SK-N-SH treated with all-trans-retinoic acid at 6 μM for 48 hours (cell line): ENCODE measurements at regions not wholly inside any gene's neighbourhood (a gene's known extent, or its start where the extent isn't known, plus 50 kb on each side); places are given as distances from the start of the nearest gene placed in this dataset.

Experiments
- ARNTL ChIP-seq: fragments of 450-650 bp; formaldehyde crosslinking; IDR thresholded peaks from 2 replicates; pipeline ENCODE4 v1.5.0; 2020; ENCODE audit warnings: low read depth, mild to moderate bottlenecking, moderate library complexity, borderline replicate concordance
- ESRRG ChIP-seq: fragments of 250-450 bp; sonication (Bioruptor Pico); IDR thresholded peaks from 2 replicates; pipeline ENCODE4 v1.6.1; 2021; ENCODE audit warnings: mild to moderate bottlenecking
- ZFP3 ChIP-seq: fragments of 250-450 bp; sonication (Bioruptor Pico); IDR thresholded peaks from 2 replicates; pipeline ENCODE4 v1.5.0; 2020; ENCODE audit warnings: mild to moderate bottlenecking, moderate library complexity
- TF ChIP-seq, protein P1 (sequence below): fragments of 250-450 bp; sonication (Bioruptor Pico); IDR thresholded peaks from 2 replicates; pipeline ENCODE4 v1.8.0; 2020; ENCODE audit warnings: mild to moderate bottlenecking, moderate library complexity, borderline replicate concordance
- TF ChIP-seq, protein P2 (sequence below): fragments of 250-450 bp; sonication (Bioruptor Pico); IDR thresholded peaks from 2 replicates; pipeline ENCODE4 v1.5.0; 2020; ENCODE audit warnings: mild to moderate bottlenecking, moderate library complexity
- TF ChIP-seq, protein P3 (sequence below): fragments of 250-450 bp; sonication (Bioruptor Pico); IDR thresholded peaks from 2 replicates; pipeline ENCODE4 v1.8.0; 2021; ENCODE audit warnings: low read depth, mild to moderate bottlenecking, moderate library complexity, borderline replicate concordance

DNA sequence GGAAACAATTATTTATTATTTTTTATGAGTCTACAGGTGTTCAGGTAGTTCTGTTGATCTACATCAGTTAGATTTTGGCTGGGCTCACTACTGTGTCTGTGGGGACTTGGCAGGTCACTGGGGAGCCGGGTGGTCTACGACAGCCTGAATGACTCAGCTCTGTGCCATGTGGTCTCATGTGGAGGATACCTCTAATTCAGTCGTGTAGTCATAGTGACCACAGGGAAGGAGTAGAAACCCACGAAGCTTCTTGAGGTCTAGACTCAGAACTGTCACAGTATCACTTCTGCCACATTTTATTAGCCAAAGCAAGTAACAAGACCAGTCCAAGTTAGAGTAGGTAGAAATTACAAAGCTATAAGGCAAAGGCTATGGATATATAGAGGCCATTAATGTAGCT is 64.7 kb upstream of the GRAMD2B start:
- no peak for TF ChIP-seq ESRRG (CRISPR knock-in tag)
- TF ChIP-seq, protein P1, sequence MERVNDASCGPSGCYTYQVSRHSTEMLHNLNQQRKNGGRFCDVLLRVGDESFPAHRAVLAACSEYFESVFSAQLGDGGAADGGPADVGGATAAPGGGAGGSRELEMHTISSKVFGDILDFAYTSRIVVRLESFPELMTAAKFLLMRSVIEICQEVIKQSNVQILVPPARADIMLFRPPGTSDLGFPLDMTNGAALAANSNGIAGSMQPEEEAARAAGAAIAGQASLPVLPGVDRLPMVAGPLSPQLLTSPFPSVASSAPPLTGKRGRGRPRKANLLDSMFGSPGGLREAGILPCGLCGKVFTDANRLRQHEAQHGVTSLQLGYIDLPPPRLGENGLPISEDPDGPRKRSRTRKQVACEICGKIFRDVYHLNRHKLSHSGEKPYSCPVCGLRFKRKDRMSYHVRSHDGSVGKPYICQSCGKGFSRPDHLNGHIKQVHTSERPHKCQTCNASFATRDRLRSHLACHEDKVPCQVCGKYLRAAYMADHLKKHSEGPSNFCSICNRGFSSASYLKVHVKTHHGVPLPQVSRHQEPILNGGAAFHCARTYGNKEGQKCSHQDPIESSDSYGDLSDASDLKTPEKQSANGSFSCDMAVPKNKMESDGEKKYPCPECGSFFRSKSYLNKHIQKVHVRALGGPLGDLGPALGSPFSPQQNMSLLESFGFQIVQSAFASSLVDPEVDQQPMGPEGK (CRISPR knock-in tag), result no peak
- TF ChIP-seq, protein P2, sequence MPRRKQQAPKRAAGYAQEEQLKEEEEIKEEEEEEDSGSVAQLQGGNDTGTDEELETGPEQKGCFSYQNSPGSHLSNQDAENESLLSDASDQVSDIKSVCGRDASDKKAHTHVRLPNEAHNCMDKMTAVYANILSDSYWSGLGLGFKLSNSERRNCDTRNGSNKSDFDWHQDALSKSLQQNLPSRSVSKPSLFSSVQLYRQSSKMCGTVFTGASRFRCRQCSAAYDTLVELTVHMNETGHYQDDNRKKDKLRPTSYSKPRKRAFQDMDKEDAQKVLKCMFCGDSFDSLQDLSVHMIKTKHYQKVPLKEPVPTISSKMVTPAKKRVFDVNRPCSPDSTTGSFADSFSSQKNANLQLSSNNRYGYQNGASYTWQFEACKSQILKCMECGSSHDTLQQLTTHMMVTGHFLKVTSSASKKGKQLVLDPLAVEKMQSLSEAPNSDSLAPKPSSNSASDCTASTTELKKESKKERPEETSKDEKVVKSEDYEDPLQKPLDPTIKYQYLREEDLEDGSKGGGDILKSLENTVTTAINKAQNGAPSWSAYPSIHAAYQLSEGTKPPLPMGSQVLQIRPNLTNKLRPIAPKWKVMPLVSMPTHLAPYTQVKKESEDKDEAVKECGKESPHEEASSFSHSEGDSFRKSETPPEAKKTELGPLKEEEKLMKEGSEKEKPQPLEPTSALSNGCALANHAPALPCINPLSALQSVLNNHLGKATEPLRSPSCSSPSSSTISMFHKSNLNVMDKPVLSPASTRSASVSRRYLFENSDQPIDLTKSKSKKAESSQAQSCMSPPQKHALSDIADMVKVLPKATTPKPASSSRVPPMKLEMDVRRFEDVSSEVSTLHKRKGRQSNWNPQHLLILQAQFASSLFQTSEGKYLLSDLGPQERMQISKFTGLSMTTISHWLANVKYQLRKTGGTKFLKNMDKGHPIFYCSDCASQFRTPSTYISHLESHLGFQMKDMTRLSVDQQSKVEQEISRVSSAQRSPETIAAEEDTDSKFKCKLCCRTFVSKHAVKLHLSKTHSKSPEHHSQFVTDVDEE (CRISPR knock-in tag), result no peak
- no peak for TF ChIP-seq ARNTL (CRISPR knock-in tag)
- TF ChIP-seq ZFP3 (CRISPR knock-in tag), result no peak
- TF ChIP-seq, protein P3, sequence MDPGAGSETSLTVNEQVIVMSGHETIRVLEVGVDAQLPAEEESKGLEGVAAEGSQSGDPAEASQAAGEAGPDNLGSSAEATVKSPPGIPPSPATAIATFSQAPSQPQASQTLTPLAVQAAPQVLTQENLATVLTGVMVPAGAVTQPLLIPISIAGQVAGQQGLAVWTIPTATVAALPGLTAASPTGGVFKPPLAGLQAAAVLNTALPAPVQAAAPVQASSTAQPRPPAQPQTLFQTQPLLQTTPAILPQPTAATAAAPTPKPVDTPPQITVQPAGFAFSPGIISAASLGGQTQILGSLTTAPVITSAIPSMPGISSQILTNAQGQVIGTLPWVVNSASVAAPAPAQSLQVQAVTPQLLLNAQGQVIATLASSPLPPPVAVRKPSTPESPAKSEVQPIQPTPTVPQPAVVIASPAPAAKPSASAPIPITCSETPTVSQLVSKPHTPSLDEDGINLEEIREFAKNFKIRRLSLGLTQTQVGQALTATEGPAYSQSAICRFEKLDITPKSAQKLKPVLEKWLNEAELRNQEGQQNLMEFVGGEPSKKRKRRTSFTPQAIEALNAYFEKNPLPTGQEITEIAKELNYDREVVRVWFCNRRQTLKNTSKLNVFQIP (CRISPR knock-in tag), result no peak
